ENCODE measurements at regions not wholly inside any gene's neighbourhood (a gene's known extent, or its start where the extent isn't known, plus 50 kb on each side); places are given as distances from the start of the nearest gene placed in this dataset.

- POLR2A ChIA-PET (ENCODE audit: low non-redundant PET), result no interaction called here
- no peak for DNase-seq (ENCODE audit: low spot score)
- TF ChIP-seq CTCF (conservative IDR thresholded peaks at IDR 0.05; ENCODE audit: low read depth), result no peak
- no peak overlapping the region for H3K27ac ChIP-seq
- CTCF ChIA-PET, result no interaction called here
These were observed 99.9 kb upstream of the NFIB start for GRCh38 chr9:14413812-14414211.

GRCh38 chr9:14412775-14413174 is 98.8 kb upstream of the NFIB start:
- no peak for DNase-seq (ENCODE audit: low spot score)
- H3K27ac ChIP-seq, result no peak overlapping the region
- ChIA-PET CTCF (interaction anchor here (0.7 to 1.0 kb wide), 2 partner anchors 17 to 551 kb away, joined by 3 to 7 read pairs; no protein-coding TSS in a partner anchor), POLR2A (ENCODE audit: low non-redundant PET) (no interaction called here)
- TF ChIP-seq CTCF (conservative IDR thresholded peaks at IDR 0.05; ENCODE audit: low read depth), result no peak

GRCh38 chr9:14406463-14406862 is 92.5 kb upstream of the NFIB start:
- no peak for TF ChIP-seq CTCF (conservative IDR thresholded peaks at IDR 0.05; ENCODE audit: low read depth)
- no peak overlapping the region for H3K27ac ChIP-seq
- DNase-seq (ENCODE audit: low spot score), result no peak
- CTCF ChIA-PET, result no interaction called here
- POLR2A ChIA-PET (ENCODE audit: low non-redundant PET), result no interaction called here

- DNase-seq (ENCODE audit: low spot score), result no peak
- ChIA-PET POLR2A (ENCODE audit: low non-redundant PET) (no interaction called here), CTCF (interaction anchor here (0.6 kb wide), 1 partner anchor 1186 kb away, joined by 3 read pairs; no protein-coding TSS in a partner anchor)
- H3K27ac ChIP-seq, result no peak overlapping the region
- no peak for TF ChIP-seq CTCF (conservative IDR thresholded peaks at IDR 0.05; ENCODE audit: low read depth)
These were observed 91.3 kb upstream of the NFIB start for GRCh38 chr9:14405176-14405706.

- no peak for TF ChIP-seq CTCF (conservative IDR thresholded peaks at IDR 0.05; ENCODE audit: low read depth)
- no peak overlapping the region for H3K27ac ChIP-seq
- POLR2A ChIA-PET (ENCODE audit: low non-redundant PET), result no interaction called here
- no peak for DNase-seq (ENCODE audit: low spot score)
- CTCF ChIA-PET, result interaction anchor here (1.0 kb wide), 1 partner anchor 35 kb away, joined by 4 read pairs; no protein-coding TSS in a partner anchor
These were observed 89.1 kb upstream of the NFIB start for GRCh38 chr9:14403081-14403480.

GRCh38 chr9:14402583-14402982 is 88.6 kb upstream of the NFIB start:
- H3K27ac ChIP-seq, result no peak overlapping the region
- POLR2A ChIA-PET (ENCODE audit: low non-redundant PET), result no interaction called here
- CTCF ChIA-PET, result interaction anchor here (0.5 to 1.0 kb wide), 2 partner anchors 34 to 1026 kb away, joined by 3 to 4 read pairs; no protein-coding TSS in a partner anchor
- DNase-seq (ENCODE audit: low spot score), result no peak
- TF ChIP-seq CTCF (conservative IDR thresholded peaks at IDR 0.05; ENCODE audit: low read depth), result no peak
